ENCODE measurements at regions not wholly inside any gene's neighbourhood (a gene's known extent, or its start where the extent isn't known, plus 50 kb on each side); places are given as distances from the start of the nearest gene placed in this dataset.

- CTCF ChIA-PET, result interaction anchor here (0.9 to 1.1 kb wide), 3 partner anchors 8 to 318 kb away, joined by 3 to 5 read pairs (median 4); no protein-coding TSS in a partner anchor
- no peak for DNase-seq (ENCODE audit: low read depth, low spot score)
- POLR2A ChIA-PET, result no interaction called here
- no peak for TF ChIP-seq CTCF (IDR thresholded peaks at IDR 0.05; ENCODE audit: insufficient read depth, low read length, missing control alignments)
- H3K4me3 ChIP-seq (ENCODE audit: low read depth, low read length), result no peak overlapping the region
Observed at GRCh38 chr2:128638341-128639119, 319.9 kb upstream of the HS6ST1 start.

- no peak for DNase-seq (ENCODE audit: low read depth, low spot score)
- TF ChIP-seq CTCF (IDR thresholded peaks at IDR 0.05; ENCODE audit: insufficient read depth, low read length, missing control alignments), result no peak
- ChIA-PET CTCF (interaction anchor here (1.1 kb wide), 2 partner anchors 9 to 318 kb away, joined by 4 to 5 read pairs; no protein-coding TSS in a partner anchor), POLR2A (no interaction called here)
- H3K4me3 ChIP-seq (ENCODE audit: low read depth, low read length), result no peak overlapping the region
Observed at GRCh38 chr2:128639120-128639477, 320.4 kb upstream of the HS6ST1 start.

GRCh38 chr2:128639693-128640092 lies 321.0 kb upstream of the HS6ST1 start:
- no peak overlapping the region for H3K4me3 ChIP-seq (ENCODE audit: low read depth, low read length)
- no peak for DNase-seq (ENCODE audit: low read depth, low spot score)
- CTCF ChIA-PET, result interaction anchor here (1.1 kb wide), 1 partner anchor 9 kb away, joined by 5 read pairs; no protein-coding TSS in a partner anchor
- TF ChIP-seq CTCF (IDR thresholded peaks at IDR 0.05; ENCODE audit: insufficient read depth, low read length, missing control alignments), result no peak
- POLR2A ChIA-PET, result no interaction called here

GRCh38 chr2:128640166-128640844 lies 321.6 kb upstream of the HS6ST1 start:
- CTCF ChIA-PET, result no interaction called here
- POLR2A ChIA-PET, result no interaction called here

GRCh38 chr2:128640845-128641360 lies 322.2 kb upstream of the HS6ST1 start:
- H3K4me3 ChIP-seq (ENCODE audit: low read depth, low read length), result no peak overlapping the region
- no peak for TF ChIP-seq CTCF (IDR thresholded peaks at IDR 0.05; ENCODE audit: insufficient read depth, low read length, missing control alignments)
- DNase-seq (ENCODE audit: low read depth, low spot score), result no peak
- ChIA-PET CTCF (interaction anchor here (1.1 kb wide), 1 partner anchor 19 kb away, joined by 3 read pairs; no protein-coding TSS in a partner anchor), POLR2A (no interaction called here)

More at GRCh38 chr2:128640166-128640844, 321.6 kb upstream of the HS6ST1 start:
- H3K4me3 ChIP-seq (ENCODE audit: low read depth, low read length), result no peak overlapping the region
- TF ChIP-seq CTCF (IDR thresholded peaks at IDR 0.05; ENCODE audit: insufficient read depth, low read length, missing control alignments), result no peak
- no peak for DNase-seq (ENCODE audit: low read depth, low spot score)

Measured in AG04449 (cell line).